ENCODE measurements at regions not wholly inside any gene's neighbourhood (a gene's known extent, or its start where the extent isn't known, plus 50 kb on each side); places are given as distances from the start of the nearest gene placed in this dataset.
A peak's percentile ranks its signal among the peaks of the same experiment; 100 is the strongest.
"Not testable (repeated sequence)": the region's sequence is repeated elsewhere in the genome, so short reads cannot be mapped to it uniquely, and the experiment has no call there.

GRCh38 chr9:129428864-129429577 lies 191.9 kb downstream of the C9orf50 start:
- no peak overlapping the region for H3K27ac Mint-ChIP-seq
- no peaks in the 10 kb centered on the region for H3K36me3 Mint-ChIP-seq
- DNase-seq (ENCODE audit: low spot score in 2 of 2) (no peak), ATAC-seq (no peak)
- H3K9me3 Mint-ChIP-seq, result no peaks in the 10 kb centered on the region

- ATAC-seq, result no peak
- Mint-ChIP-seq H3K9me3 (no peaks in the 10 kb centered on the region), H3K27ac (peak overlapping the region in 1 of 2 donors; percentile 11), H3K36me3 (no peaks in the 10 kb centered on the region)
- no peak for DNase-seq (ENCODE audit: low spot score in 2 of 2)
Observed at GRCh38 chr9:129427149-129427548, 193.8 kb downstream of the C9orf50 start.

- H3K36me3 Mint-ChIP-seq; DNase-seq (ENCODE audit: low spot score in 2 of 2); ATAC-seq; H3K9me3 Mint-ChIP-seq: not testable (repeated sequence)
- H3K27ac Mint-ChIP-seq, result peak overlapping the region in 1 of 2 donors; percentile 62
Observed at GRCh38 chr9:129423755-129424154, 197.1 kb downstream of the C9orf50 start.

GRCh38 chr9:129423216-129423615 lies 197.7 kb downstream of the C9orf50 start:
- Mint-ChIP-seq H3K9me3 (no peaks in the 10 kb centered on the region), H3K36me3 (no peaks in the 10 kb centered on the region), H3K27ac (peak overlapping the region in 1 of 2 donors; percentile 62)
- ATAC-seq (peak in 1 of 2 donors; percentile 60), DNase-seq (ENCODE audit: low spot score in 2 of 2) (no peak)

- peak overlapping the region in 1 of 2 donors; percentile 62 for H3K27ac Mint-ChIP-seq
- DNase-seq (ENCODE audit: low spot score in 2 of 2), result no peak
- no peaks in the 10 kb centered on the region for H3K9me3 Mint-ChIP-seq
- peak in 1 of 2 donors; percentile 52 for ATAC-seq
- no peaks in the 10 kb centered on the region for H3K36me3 Mint-ChIP-seq
Observed at GRCh38 chr9:129422843-129423192, 198.1 kb downstream of the C9orf50 start.

- Mint-ChIP-seq H3K9me3 (no peaks in the 10 kb centered on the region), H3K27ac (no peak overlapping the region), H3K36me3 (no peaks in the 10 kb centered on the region)
- peak in 1 of 2 donors; percentile 26 for ATAC-seq
- no peak for DNase-seq (ENCODE audit: low spot score in 2 of 2)
Observed at GRCh38 chr9:129422032-129422842, 198.7 kb downstream of the C9orf50 start.

GRCh38 chr9:129421371-129421770 lies 199.5 kb downstream of the C9orf50 start:
- Mint-ChIP-seq H3K36me3 (no peaks in the 10 kb centered on the region), H3K9me3 (no peaks in the 10 kb centered on the region), H3K27ac (peak overlapping the region in 1 of 2 donors; percentile 43)
- DNase-seq (ENCODE audit: low spot score in 2 of 2), result no peak
- no peak for ATAC-seq

- Mint-ChIP-seq H3K9me3 (no peaks in the 10 kb centered on the region), H3K36me3 (no peaks in the 10 kb centered on the region), H3K27ac (no peak overlapping the region)
- no peak for ATAC-seq
- DNase-seq (ENCODE audit: low spot score in 2 of 2), result no peak
Observed at GRCh38 chr9:129420721-129421120, 200.2 kb downstream of the C9orf50 start.

GRCh38 chr9:129419382-129419899 lies 201.5 kb downstream of the C9orf50 start:
- Mint-ChIP-seq H3K27ac (peak overlapping the region in 1 of 2 donors; percentile 4), H3K36me3 (no peaks in the 10 kb centered on the region), H3K9me3 (no peaks in the 10 kb centered on the region)
- ATAC-seq, result no peak
- no peak for DNase-seq (ENCODE audit: low spot score in 2 of 2)

GRCh38 chr9:129418451-129418850 lies 202.4 kb downstream of the C9orf50 start:
- Mint-ChIP-seq H3K9me3 (no peaks in the 10 kb centered on the region), H3K36me3 (no peaks in the 10 kb centered on the region), H3K27ac (no peak overlapping the region)
- DNase-seq (ENCODE audit: low spot score in 2 of 2) (no peak), ATAC-seq (no peak)

- H3K36me3 Mint-ChIP-seq, result no peaks in the 10 kb centered on the region
- DNase-seq (ENCODE audit: low spot score in 2 of 2) (no peak), ATAC-seq (no peak)
- peak overlapping the region in 1 of 2 donors; percentile 25 for H3K27ac Mint-ChIP-seq
- no peaks in the 10 kb centered on the region for H3K9me3 Mint-ChIP-seq
Observed at GRCh38 chr9:129416821-129417539, 203.9 kb downstream of the C9orf50 start.

- no peak for DNase-seq (ENCODE audit: low spot score in 2 of 2)
- H3K27ac Mint-ChIP-seq, result peak overlapping the region in 1 of 2 donors; percentile 25
- H3K9me3 Mint-ChIP-seq, result no peaks in the 10 kb centered on the region
- no peaks in the 10 kb centered on the region for H3K36me3 Mint-ChIP-seq
- ATAC-seq, result no peak
Observed at GRCh38 chr9:129415942-129416651, 204.8 kb downstream of the C9orf50 start.

GRCh38 chr9:129414993-129415941 lies 205.6 kb downstream of the C9orf50 start:
- Mint-ChIP-seq H3K9me3 (peaks cover 7% of the 10 kb centered on the region in 2 donors), H3K27ac (peak overlapping the region; percentile 94 to 99), H3K36me3 (peaks cover 6 to 8% of the 10 kb centered on the region in 2 donors)
- DNase-seq (ENCODE audit: low spot score in 2 of 2), result no peak
- ATAC-seq, result no peak

- Mint-ChIP-seq H3K9me3 (peaks cover 13 to 14% of the 10 kb centered on the region in 2 donors), H3K36me3 (peaks cover 11 to 15% of the 10 kb centered on the region in 2 donors), H3K27ac (peak overlapping the region; percentile 94 to 99)
- DNase-seq (ENCODE audit: low spot score in 2 of 2) (no peak), ATAC-seq (no peak)
Observed at GRCh38 chr9:129414377-129414992, 206.4 kb downstream of the C9orf50 start.

All from activated naive CD4-positive, alpha-beta T cell treated with anti-CD3 and anti-CD28 coated beads, Interleukin-2, amount 50 U/mL, for 72 hours (primary cell).